ENCODE measurements at regions not wholly inside any gene's neighbourhood (a gene's known extent, or its start where the extent isn't known, plus 50 kb on each side); places are given as distances from the start of the nearest gene placed in this dataset.

DNA sequence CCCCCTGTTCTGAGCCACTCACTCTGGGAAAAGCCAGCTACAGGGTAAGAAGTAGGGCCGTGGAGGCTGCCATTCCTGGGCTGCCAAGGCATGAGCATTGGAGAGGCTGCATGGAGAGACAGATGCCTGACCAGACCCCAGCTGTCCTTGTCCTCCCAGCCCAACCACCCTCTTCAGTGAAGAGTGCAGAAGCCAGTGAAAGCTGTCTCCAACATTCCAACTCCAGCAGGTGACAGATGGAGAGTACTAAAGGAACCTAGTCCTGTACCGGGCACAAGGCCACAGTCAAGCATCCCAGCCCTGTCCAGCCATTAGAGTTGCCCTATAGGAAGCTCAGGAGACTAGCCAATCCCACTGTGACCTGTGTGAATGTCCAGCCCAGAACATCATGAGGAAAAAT, 165.1 kb downstream of the DIRAS2 start:
- no peaks in the 10 kb centered on the region for H4K20me1 ChIP-seq (ENCODE audit: insufficient read depth, low read length)
- no peak overlapping the region for H3K9ac ChIP-seq (ENCODE audit: insufficient read depth, low read length, poor library complexity, severe bottlenecking)
- no peaks in the 10 kb centered on the region for H3K4me1 Mint-ChIP-seq
- H3K9me3 Mint-ChIP-seq, result no peaks in the 10 kb centered on the region
- no peak overlapping the region for H3K27ac ChIP-seq (ENCODE audit: low read depth in 1 of 2, low read length in 2 of 2)
- H3K4me3 Mint-ChIP-seq, result no peak overlapping the region
- no peaks in the 10 kb centered on the region for H3K79me2 ChIP-seq (ENCODE audit: insufficient read depth, low read length)
- H3K27me3 ChIP-seq (ENCODE audit: control insufficient read depth in 2 of 2, insufficient read depth in 2 of 2, low read length in 2 of 2), result no peaks in the 10 kb centered on the region
- no peak overlapping the region for H2AFZ ChIP-seq (ENCODE audit: insufficient read depth, low read depth, low read length, poor library complexity, severe bottlenecking)
- intact Hi-C loops (cut with micrococcal nuclease), result no loop called here
- no peaks in the 10 kb centered on the region for H3K4me1 ChIP-seq (ENCODE audit: control insufficient read depth in 1 of 2, insufficient read depth in 2 of 2, low read length in 2 of 2)
- no peaks in the 10 kb centered on the region for H3K36me3 ChIP-seq (replicated peaks in 1 of 2; ENCODE audit: control insufficient read depth in 1 of 2, insufficient read depth in 2 of 2, low read length in 2 of 2)
- H3K9me3 ChIP-seq (replicated peaks in 1 of 2; ENCODE audit: control insufficient read depth in 1 of 2, insufficient read depth in 1 of 2, low read length in 2 of 2), result no peaks in the 10 kb centered on the region
- H3K4me3 ChIP-seq (replicated peaks in 1 of 3; ENCODE audit: low read depth in 2 of 3, low read length in 3 of 3), result no peak overlapping the region
- H3K27ac Mint-ChIP-seq, result no peak overlapping the region
- TF ChIP-seq, protein P1, sequence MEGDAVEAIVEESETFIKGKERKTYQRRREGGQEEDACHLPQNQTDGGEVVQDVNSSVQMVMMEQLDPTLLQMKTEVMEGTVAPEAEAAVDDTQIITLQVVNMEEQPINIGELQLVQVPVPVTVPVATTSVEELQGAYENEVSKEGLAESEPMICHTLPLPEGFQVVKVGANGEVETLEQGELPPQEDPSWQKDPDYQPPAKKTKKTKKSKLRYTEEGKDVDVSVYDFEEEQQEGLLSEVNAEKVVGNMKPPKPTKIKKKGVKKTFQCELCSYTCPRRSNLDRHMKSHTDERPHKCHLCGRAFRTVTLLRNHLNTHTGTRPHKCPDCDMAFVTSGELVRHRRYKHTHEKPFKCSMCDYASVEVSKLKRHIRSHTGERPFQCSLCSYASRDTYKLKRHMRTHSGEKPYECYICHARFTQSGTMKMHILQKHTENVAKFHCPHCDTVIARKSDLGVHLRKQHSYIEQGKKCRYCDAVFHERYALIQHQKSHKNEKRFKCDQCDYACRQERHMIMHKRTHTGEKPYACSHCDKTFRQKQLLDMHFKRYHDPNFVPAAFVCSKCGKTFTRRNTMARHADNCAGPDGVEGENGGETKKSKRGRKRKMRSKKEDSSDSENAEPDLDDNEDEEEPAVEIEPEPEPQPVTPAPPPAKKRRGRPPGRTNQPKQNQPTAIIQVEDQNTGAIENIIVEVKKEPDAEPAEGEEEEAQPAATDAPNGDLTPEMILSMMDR (IDR thresholded peaks at IDR 0.05), result no peak
- DNase-seq, result no peak
- no peak overlapping the region for H3K4me2 ChIP-seq (replicated peaks; ENCODE audit: extremely low read depth, low read length, poor library complexity, severe bottlenecking)
- WGBS (ENCODE audit: insufficient coverage), result 100% methylated on average over 1 of the region's 2 CpGs
- peaks cover 7 to 20% (median 10%) of the 10 kb centered on the region in 3 donors for H3K27me3 Mint-ChIP-seq (ENCODE audit: low read depth in 3 of 3)
- H3K36me3 Mint-ChIP-seq, result no peaks in the 10 kb centered on the region

DNA sequence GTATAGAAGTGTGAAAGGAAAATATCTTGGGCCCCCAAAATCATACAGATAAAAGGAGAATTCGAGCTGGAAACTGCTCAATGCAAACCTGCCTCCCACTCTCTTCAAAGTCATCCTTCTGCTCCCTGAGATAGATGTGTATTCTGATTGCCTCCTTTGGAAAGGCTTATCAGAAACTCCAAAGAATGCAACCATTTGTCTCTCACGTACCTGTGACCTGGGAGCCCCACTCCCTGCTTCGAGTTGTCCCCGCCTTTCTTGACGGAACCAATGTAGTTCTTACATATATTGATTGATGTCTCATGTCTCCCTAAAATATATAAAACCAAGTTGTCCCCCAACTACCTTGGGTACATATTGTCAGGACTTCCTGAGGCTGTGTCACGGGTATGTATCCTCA, 163.8 kb downstream of the DIRAS2 start:
- H4K20me1 ChIP-seq (ENCODE audit: insufficient read depth, low read length), result no peaks in the 10 kb centered on the region
- no peaks in the 10 kb centered on the region for H3K36me3 ChIP-seq (replicated peaks in 1 of 2; ENCODE audit: control insufficient read depth in 1 of 2, insufficient read depth in 2 of 2, low read length in 2 of 2)
- Mint-ChIP-seq H3K9me3 (no peaks in the 10 kb centered on the region), H3K27ac (no peak overlapping the region), H3K4me3 (no peak overlapping the region), H3K36me3 (no peaks in the 10 kb centered on the region), H3K27me3 (ENCODE audit: low read depth in 3 of 3) (peaks cover 7 to 23% (median 10%) of the 10 kb centered on the region in 3 donors), H3K4me1 (no peaks in the 10 kb centered on the region)
- no peaks in the 10 kb centered on the region for H3K4me1 ChIP-seq (ENCODE audit: control insufficient read depth in 1 of 2, insufficient read depth in 2 of 2, low read length in 2 of 2)
- no peak overlapping the region for H3K4me3 ChIP-seq (replicated peaks in 1 of 3; ENCODE audit: low read depth in 2 of 3, low read length in 3 of 3)
- H3K9me3 ChIP-seq (replicated peaks in 1 of 2; ENCODE audit: control insufficient read depth in 1 of 2, insufficient read depth in 1 of 2, low read length in 2 of 2), result no peaks in the 10 kb centered on the region
- H3K27me3 ChIP-seq (ENCODE audit: control insufficient read depth in 2 of 2, insufficient read depth in 2 of 2, low read length in 2 of 2), result no peaks in the 10 kb centered on the region
- H3K27ac ChIP-seq (ENCODE audit: low read depth in 1 of 2, low read length in 2 of 2), result no peak overlapping the region
- intact Hi-C loops (cut with micrococcal nuclease), result no loop called here
- H3K79me2 ChIP-seq (ENCODE audit: insufficient read depth, low read length), result no peaks in the 10 kb centered on the region
- no peak overlapping the region for H3K4me2 ChIP-seq (replicated peaks; ENCODE audit: extremely low read depth, low read length, poor library complexity, severe bottlenecking)
- WGBS (ENCODE audit: insufficient coverage), result no CpG with 5 or more reads among the region's 6 CpGs
- DNase-seq, result no peak
- no peak overlapping the region for H3K9ac ChIP-seq (ENCODE audit: insufficient read depth, low read length, poor library complexity, severe bottlenecking)
- H2AFZ ChIP-seq (ENCODE audit: insufficient read depth, low read depth, low read length, poor library complexity, severe bottlenecking), result no peak overlapping the region
- TF ChIP-seq, protein P1 (IDR thresholded peaks at IDR 0.05), result no peak
